ENCODE measurements at regions not wholly inside any gene's neighbourhood (a gene's known extent, or its start where the extent isn't known, plus 50 kb on each side); places are given as distances from the start of the nearest gene placed in this dataset.

GRCh38 chr2:217335341-217335966 is 475.6 kb upstream of the TNP1 start:
- no peak overlapping the region for H3K4me3 Mint-ChIP-seq
- H3K27me3 Mint-ChIP-seq (ENCODE audit: low read depth in 3 of 3), result peaks cover 11 to 34% (median 17%) of the 10 kb centered on the region in 3 donors
- H3K9me3 Mint-ChIP-seq, result peaks cover 0 to 2% (median 0%) of the 10 kb centered on the region in 7 donors
- DNase-seq, result no peak
- H3K27ac Mint-ChIP-seq, result no peak overlapping the region
- H4K20me1 ChIP-seq (ENCODE audit: insufficient read depth, low read length), result no peaks in the 10 kb centered on the region
- H3K4me1 Mint-ChIP-seq, result peaks cover 3% of the 10 kb centered on the region
- no peaks in the 10 kb centered on the region for H3K36me3 ChIP-seq (replicated peaks in 1 of 2; ENCODE audit: control insufficient read depth in 1 of 2, insufficient read depth in 2 of 2, low read length in 2 of 2)
- no peaks in the 10 kb centered on the region for H3K9me3 ChIP-seq (replicated peaks in 1 of 2; ENCODE audit: control insufficient read depth in 1 of 2, insufficient read depth in 1 of 2, low read length in 2 of 2)
- H3K4me3 ChIP-seq (replicated peaks in 1 of 3; ENCODE audit: low read depth in 2 of 3, low read length in 3 of 3), result no peak overlapping the region
- no peak overlapping the region for H2AFZ ChIP-seq (ENCODE audit: insufficient read depth, low read depth, low read length, poor library complexity, severe bottlenecking)
- H3K27me3 ChIP-seq (ENCODE audit: control insufficient read depth in 2 of 2, insufficient read depth in 2 of 2, low read length in 2 of 2), result peaks cover 13 to 14% of the 10 kb centered on the region in 2 donors
- H3K27ac ChIP-seq (ENCODE audit: low read depth in 1 of 2, low read length in 2 of 2), result no peak overlapping the region
- H3K9ac ChIP-seq (ENCODE audit: insufficient read depth, low read length, poor library complexity, severe bottlenecking), result no peak overlapping the region
- 90% methylated on average over 1 of the region's 5 CpGs for WGBS (ENCODE audit: insufficient coverage)
- no peaks in the 10 kb centered on the region for H3K4me1 ChIP-seq (ENCODE audit: control insufficient read depth in 1 of 2, insufficient read depth in 2 of 2, low read length in 2 of 2)
- no peaks in the 10 kb centered on the region for H3K36me3 Mint-ChIP-seq
- no peaks in the 10 kb centered on the region for H3K79me2 ChIP-seq (ENCODE audit: insufficient read depth, low read length)
- H3K4me2 ChIP-seq (replicated peaks; ENCODE audit: extremely low read depth, low read length, poor library complexity, severe bottlenecking), result no peak overlapping the region
- no peak for TF ChIP-seq CTCF (IDR thresholded peaks at IDR 0.05)
- intact Hi-C loops (cut with micrococcal nuclease), result no loop called here

GRCh38 chr2:217334561-217334960 is 474.7 kb upstream of the TNP1 start:
- Histone ChIP-seq H3K79me2 (ENCODE audit: insufficient read depth, low read length) (no peaks in the 10 kb centered on the region), H4K20me1 (ENCODE audit: insufficient read depth, low read length) (no peaks in the 10 kb centered on the region), H3K27ac (ENCODE audit: low read depth in 1 of 2, low read length in 2 of 2) (no peak overlapping the region), H3K4me1 (ENCODE audit: control insufficient read depth in 1 of 2, insufficient read depth in 2 of 2, low read length in 2 of 2) (no peaks in the 10 kb centered on the region), H3K27me3 (ENCODE audit: control insufficient read depth in 2 of 2, insufficient read depth in 2 of 2, low read length in 2 of 2) (peaks cover 9 to 11% of the 10 kb centered on the region in 2 donors), H3K4me3 (replicated peaks in 1 of 3; ENCODE audit: low read depth in 2 of 3, low read length in 3 of 3) (no peak overlapping the region), H3K9ac (ENCODE audit: insufficient read depth, low read length, poor library complexity, severe bottlenecking) (no peak overlapping the region), H3K36me3 (replicated peaks in 1 of 2; ENCODE audit: control insufficient read depth in 1 of 2, insufficient read depth in 2 of 2, low read length in 2 of 2) (no peaks in the 10 kb centered on the region), H2AFZ (ENCODE audit: insufficient read depth, low read depth, low read length, poor library complexity, severe bottlenecking) (no peak overlapping the region), H3K4me2 (replicated peaks; ENCODE audit: extremely low read depth, low read length, poor library complexity, severe bottlenecking) (no peak overlapping the region), H3K9me3 (replicated peaks in 1 of 2; ENCODE audit: control insufficient read depth in 1 of 2, insufficient read depth in 1 of 2, low read length in 2 of 2) (no peaks in the 10 kb centered on the region)
- TF ChIP-seq CTCF (IDR thresholded peaks at IDR 0.05), result no peak
- Mint-ChIP-seq H3K9me3 (peaks cover 0 to 2% (median 0%) of the 10 kb centered on the region in 7 donors), H3K4me3 (no peak overlapping the region), H3K36me3 (no peaks in the 10 kb centered on the region), H3K27ac (no peak overlapping the region), H3K27me3 (ENCODE audit: low read depth in 3 of 3) (peaks cover 10 to 39% (median 11%) of the 10 kb centered on the region in 3 donors), H3K4me1 (peaks cover 3% of the 10 kb centered on the region)
- intact Hi-C loops (cut with micrococcal nuclease), result no loop called here
- DNase-seq, result no peak

Data from CD14-positive monocyte (primary cell).